ENCODE measurements at regions not wholly inside any gene's neighbourhood (a gene's known extent, or its start where the extent isn't known, plus 50 kb on each side); places are given as distances from the start of the nearest gene placed in this dataset.
"Not testable (repeated sequence)": the region's sequence is repeated elsewhere in the genome, so short reads cannot be mapped to it uniquely, and the experiment has no call there.

DNA sequence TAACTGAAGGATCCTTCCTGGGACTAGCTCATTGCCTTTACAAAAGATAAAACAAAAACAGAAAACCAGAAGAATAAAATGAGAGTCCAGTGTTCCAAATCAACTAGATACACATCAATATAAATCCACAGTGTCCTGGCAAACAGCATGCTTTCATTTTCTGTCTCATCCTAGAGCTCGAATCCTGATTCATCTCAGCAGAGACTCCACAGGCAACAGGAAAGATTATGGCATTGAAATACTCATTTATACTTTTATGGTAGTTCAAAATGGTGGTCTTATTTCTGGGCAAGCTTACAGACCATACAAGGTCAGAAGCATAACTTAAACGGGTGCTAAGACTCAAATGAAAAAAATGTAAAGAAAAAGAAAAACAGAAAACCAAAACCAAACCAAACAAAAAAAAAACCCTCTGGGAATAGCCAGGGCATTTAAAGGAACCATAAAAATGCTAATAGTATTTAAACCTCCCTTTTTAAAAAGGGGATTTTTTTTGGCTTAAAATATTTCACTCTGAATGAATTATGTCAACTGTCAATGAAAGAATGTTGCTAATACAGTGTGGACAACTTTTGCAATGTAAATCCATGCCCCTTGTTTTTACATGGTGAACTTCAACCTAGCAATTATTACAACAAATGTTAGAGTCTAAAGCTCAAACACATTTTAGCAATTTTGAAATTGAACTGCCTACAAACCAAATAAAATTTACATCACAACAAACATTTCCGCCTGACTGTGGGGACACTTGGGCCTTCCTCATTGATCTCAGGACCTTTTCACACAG lies 57.9 kb downstream of the GPR101 start:
- DNase-seq = no peak

DNA sequence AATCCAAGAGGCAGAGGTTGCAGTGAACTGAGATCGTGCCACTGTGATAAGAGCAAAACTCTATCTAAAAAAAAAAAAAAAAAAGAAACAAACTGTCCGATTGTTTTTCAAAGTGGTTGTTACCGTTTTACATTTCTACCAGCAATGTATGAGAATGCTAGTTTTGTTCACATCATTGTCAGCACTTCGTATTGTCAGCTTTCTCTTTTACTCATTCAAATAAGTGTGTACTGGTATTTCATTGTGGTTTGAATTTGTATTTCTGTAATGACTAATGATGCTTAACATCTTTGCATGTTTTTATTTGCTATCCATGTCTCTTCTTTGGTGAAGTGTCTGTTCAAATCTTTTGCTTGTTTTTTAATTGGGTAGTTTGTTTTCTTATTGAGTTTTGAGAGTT lies 65.8 kb downstream of the GPR101 start:
- no peak for DNase-seq

DNA sequence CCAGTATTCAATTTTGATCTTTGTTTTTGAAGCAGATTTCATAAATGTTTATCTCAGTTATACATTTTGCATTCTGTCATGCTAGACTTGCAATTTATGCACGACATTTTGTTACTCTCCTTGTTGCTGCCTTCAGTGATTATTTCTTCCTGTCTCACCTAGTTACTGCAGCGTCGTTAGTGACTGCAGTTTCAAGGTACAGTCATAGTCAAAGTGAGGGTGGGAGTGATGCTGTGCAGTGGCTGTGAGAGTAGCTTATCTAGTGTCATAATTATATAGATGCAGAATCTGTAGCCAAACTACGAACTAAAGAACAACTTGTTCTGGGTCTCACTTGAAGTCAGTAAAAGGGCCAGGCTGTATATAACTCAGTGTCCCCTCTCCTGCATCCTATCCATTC lies 69.8 kb downstream of the GPR101 start:
- no peak for DNase-seq

DNA sequence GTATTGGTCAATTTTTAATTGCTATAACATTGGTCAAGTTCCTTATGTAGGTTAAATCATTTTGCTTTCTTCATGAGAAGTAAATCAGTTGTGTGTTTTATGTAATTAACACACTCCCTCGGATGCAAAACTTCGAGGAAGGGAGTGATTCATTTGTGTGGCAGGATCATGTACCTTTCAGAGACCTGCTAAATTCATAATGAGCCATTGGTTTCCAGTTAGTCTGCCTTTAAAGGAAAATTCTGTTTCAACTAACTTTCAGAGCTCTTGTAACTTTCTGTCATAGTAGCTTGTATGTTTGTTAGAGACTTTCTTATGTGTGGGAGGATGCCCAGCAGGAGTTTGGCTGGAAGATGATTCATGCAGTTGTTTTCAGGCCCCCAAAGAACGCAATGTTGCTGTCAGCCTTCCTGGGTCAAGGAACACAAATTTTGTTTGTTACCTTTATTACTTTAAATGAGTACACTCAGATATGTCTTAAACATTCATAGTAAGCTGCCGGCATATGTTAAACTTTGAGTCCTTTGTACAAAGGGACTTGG lies 72.1 kb downstream of the GPR101 start:
- no peak for DNase-seq

DNA sequence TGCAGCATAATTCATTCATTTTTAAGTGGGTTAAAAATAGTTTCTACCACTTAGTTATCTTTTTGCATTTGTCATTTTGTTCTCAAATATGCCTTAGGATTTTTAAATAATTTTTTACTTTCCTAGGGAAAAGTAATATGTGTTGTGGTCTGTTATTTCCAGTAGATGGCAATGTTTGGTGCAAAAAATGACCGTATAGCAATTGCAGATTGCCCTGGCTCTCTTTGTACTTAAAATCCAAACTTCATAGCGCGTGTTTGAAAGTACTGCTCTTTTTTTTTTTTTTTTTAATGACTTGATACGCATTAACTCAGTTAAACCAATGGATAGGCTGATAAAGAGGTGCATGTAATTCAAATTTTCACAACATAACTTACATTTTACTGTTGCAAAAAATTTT lies 74.4 kb upstream of the RBMX start:
- DNase-seq = peak; percentile 0

DNA sequence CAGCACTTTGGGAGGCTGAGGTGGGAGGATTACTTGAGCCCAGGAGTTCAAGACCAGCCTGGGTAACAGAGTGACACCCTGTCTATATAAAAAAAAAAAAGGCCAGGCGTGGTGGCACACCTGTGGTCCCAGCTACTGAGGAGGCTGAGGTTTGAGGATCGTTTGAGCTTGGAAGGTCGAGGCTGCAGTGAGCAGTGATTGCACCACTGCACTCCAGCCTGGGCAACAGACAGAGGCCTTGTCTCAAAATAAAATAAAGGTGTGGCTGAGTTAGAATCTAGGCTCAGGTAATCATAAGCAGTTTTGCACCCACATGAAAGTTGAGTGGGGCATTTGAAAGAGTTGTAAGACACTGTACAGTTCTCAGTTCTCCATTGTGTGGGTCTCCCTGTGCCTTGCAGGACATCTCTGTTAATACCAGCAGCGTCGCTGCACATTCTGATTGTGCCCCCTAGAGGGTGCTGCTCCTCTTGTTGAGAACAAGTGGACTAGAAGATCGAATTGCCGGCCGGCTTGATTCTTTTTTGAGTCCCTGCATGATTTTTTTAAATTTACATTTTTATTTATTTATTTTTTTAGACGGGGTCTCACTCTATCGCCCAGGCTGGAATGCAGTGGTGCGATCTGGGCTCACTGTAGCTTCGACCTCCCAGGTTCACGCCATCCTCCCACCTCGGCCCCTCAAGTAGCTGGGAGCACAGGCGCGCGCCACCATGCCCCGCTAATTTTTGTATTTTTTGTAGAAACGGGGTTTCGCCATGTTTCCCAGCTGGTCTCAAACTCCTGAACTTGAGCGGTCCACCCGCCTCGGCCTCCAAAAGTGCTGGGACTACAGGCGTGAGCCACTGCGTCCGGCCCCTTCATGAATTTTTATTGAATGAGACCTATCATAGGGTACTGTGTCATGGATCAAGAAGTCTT lies 73.6 kb upstream of the RBMX start:
- peak; percentile 37 for DNase-seq

DNA sequence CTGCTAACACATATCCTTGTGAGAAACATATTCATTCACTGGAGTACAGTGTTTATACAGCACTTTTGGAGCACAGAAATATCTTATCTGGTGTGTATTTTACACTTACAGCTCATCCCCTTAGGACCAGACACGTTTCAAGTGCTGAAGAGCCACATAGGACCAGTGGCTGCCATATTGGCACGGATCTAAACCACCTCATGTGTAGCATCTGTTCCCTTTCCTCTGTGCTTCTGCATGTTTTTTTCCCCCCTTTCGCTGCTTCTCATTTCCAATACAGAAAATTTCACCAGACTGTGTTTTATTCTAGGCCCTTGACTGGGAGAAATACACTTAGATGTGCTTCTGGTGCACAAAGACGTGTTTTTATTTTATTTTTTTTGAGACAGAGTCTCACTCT lies 69.7 kb upstream of the RBMX start:
- DNase-seq = no peak

DNA sequence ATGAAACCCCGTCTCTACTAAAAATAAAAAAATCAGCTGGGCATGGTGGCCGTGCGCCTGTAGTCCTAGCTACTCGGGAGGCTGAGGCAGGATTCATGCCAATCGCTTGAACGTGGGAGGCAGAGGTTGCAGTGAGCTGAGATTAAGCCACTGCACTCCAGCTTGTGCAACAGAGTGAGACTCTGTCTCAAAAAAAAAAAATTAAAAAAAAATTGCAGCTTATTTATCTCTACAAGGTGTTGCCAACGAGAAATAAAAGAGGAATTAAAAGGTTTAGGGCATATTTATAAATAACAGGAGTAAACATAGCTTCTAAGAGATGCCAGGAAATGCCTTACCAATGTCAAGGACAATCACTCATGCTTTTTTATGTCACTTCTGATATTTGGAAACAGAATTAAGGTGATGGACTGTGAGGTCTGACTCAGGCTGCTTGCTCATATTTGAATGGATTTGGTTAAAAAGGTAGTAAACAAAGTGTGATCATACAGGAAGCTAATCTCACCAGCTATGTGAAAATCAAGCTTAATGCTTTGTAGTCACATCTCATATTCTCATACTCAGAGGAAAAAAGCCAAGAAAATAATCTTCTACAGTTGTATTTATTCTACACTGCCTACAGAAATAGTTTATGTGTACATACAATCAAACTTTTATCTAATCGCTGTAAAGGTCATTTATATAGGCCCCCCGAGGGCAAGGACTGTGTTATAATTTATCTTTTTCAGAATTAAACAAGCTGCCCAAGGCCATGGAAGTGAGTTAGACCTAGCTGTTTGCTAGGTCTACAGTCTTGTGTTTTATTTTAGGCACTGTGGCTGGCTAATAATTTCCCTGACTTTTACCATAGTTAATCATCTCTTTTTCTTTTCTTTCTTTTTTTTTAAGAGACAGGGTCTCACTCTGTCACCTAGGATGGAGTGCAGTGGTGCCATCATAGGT lies 61.1 kb upstream of the RBMX start:
- DNase-seq = no peak

DNA sequence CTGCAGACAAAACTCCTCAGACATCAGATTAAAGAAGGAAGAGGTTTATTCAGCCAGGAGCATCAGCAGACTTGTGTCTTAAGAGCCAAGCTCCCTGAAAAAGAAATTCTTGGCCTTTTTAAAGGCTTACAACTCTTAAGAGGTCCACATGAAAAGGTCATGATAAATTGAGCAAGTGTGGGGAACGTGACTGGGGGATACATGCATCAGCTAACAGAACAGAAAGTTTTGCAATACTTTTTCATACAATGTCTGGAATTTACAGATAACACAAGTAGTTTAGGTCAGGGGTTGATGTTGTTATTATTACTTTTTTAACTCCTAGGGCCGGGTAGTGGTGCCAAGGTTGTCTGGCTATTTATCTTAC lies 55.6 kb upstream of the RBMX start:
- no peak for DNase-seq

DNA sequence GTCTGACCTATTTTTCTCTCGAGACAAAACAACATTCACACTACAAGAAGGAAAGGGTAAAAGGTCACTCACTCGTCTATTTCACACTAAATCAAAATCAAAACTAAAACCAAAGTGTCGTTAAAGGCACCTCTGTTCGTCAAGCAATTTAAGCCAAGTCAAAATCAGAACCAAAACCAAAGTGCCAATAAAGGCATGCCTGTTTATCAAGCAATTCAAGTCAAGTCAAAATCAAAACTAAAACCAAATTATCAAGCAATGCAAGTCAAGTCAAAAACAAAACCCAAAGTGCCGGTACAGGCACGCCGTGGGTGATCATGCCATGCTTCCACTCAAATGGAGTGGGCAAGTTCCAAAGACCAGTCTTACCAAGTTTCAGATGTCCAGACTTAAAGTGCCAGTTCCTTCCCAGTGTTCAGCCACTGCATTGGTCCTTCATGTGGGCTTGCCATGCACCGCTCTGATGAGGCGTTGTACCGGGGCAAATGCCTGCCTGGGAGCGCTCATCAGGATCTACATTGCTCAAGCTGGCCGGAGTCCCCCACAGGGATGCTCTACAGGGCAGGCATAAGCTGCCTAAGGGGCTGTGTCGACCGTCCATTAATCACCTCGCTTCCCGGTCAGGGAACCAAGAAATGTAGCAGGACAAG lies 55.1 kb upstream of the RBMX start:
- not testable (repeated sequence) for DNase-seq

DNA sequence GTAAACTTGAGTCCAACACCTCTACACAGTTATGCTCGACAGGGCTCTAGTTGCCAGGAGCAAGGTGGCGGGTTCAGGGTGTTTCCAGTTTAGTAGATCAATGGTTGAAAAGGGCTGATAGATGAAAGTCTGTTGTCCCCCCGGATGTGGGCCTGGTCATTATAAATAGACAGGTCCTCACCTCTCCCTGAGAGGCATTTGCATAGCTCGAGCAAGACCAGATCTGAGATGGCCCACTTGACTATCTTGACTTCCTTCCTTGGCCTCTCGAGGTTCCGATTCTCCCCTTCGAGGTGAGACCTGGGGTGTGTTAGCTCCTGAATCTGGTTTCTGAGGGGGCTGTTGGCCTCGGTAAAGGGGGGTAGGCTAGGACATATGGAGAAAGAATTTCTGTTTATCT lies 54.1 kb upstream of the RBMX start:
- DNase-seq = not testable (repeated sequence)

DNA sequence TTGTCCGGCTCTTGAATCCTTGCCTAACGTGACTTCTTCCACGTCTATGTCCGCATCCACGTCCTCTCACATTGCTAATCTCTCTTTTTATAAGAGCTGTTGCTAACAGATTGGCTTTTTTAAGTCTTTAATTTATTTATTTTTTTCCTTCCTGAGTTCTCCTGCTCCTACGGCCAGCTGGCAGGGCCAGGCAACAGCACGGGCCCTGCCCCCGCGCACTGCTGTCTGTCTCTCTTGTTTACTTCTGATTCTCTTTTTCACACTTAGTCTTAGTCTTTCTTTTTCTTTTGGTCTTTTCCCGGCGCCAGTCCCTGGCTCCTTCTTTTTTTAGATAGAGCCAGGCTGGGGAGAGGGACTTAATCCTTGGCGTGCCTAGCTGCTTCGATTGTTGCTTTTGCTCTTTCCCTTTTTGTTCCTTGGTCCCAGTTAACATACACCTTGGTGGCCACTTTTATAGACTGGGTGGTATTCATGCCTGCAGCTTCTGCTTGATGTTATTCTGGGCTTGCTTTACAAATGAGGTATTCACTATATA lies 53.2 kb upstream of the RBMX start:
- DNase-seq = no peak

DNA sequence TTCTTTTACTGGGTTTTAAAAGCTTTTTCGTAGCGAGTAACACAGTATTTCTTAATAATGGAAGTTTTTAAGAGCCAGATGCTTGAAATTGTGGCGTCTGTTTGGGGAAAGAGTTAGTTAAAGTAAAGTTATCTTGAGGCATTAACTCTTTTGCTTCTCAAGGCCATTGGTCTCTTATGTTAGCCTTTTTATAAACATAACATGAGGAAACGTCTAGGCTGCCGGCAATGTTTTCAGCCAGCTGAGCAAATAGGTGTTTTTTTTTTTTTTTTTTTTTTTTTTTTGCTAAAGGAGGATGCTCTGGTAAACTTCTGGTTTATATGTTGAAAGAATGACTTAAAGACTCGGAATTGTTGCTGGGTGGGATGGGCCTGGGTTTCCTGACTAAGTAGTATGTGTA lies 51.1 kb upstream of the RBMX start:
- DNase-seq = no peak
